Fibroblast of skin of abdomen (primary cell): ENCODE measurements at regions not wholly inside any gene's neighbourhood (a gene's known extent, or its start where the extent isn't known, plus 50 kb on each side); places are given as distances from the start of the nearest gene placed in this dataset.

ENCODE experiments used
- DNase-seq: peaks from one replicate; pipeline ENCODE4 v3.0.0-alpha.2; 2013

GRCh38 chr10:46229144-46229563 is 57.6 kb upstream of the ANTXRL start:
- no peak for DNase-seq

- DNase-seq = no peak
Observed at GRCh38 chr10:46230615-46231014, 56.2 kb upstream of the ANTXRL start.

GRCh38 chr10:46231087-46231486 is 55.7 kb upstream of the ANTXRL start:
- DNase-seq = no peak

GRCh38 chr10:46232084-46232483 is 54.7 kb upstream of the ANTXRL start:
- no peak for DNase-seq

GRCh38 chr10:46232666-46233065 is 54.1 kb upstream of the ANTXRL start:
- DNase-seq = no peak

GRCh38 chr10:46233181-46233580 is 53.6 kb upstream of the ANTXRL start:
- no peak for DNase-seq

- DNase-seq = no peak
Observed at GRCh38 chr10:46234026-46234425, 52.8 kb upstream of the ANTXRL start.

- no peak for DNase-seq
Observed at GRCh38 chr10:46234431-46235060, 52.3 kb upstream of the ANTXRL start.

GRCh38 chr10:46235705-46236545 is 50.9 kb upstream of the ANTXRL start:
- no peak for DNase-seq

- no peak for DNase-seq
Observed at GRCh38 chr10:46236546-46236887, 50.3 kb upstream of the ANTXRL start.

- no peak for DNase-seq
Observed at GRCh38 chr10:46236941-46237681, 49.7 kb upstream of the ANTXRL start.
